ENCODE measurements at regions not wholly inside any gene's neighbourhood (a gene's known extent, or its start where the extent isn't known, plus 50 kb on each side); places are given as distances from the start of the nearest gene placed in this dataset.

DNA sequence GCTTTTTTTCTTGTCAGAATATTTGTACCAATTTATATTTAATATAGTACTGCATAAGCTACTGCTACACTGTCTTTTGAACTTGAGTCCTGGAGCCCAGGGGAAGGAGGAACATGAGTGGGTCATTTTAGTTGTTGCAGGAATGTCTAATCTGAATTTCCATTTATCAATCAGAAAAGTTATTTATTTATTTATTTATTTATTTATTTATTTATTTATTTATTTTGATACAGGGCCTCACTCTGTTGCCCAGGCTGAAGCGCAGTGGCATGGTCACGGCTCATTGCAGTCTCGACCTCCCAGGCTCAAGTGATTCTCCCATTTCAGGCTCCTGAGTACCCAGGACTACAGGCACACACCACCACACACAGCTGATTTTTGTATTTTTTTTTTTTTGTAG, 712.6 kb downstream of the NR2F1-AS1 start:
- H2AFZ ChIP-seq (ENCODE audit: control insufficient read depth, low read depth, low read length), result no peak overlapping the region
- TF ChIP-seq RB1 (IDR thresholded peaks at IDR 0.05; ENCODE audit: borderline replicate concordance) (no peak), SREBF2 (IDR thresholded peaks at IDR 0.05; ENCODE audit: low read length) (no peak), GATAD2B (conservative IDR thresholded peaks at IDR 0.05; ENCODE audit: low read depth) (no peak), SP1 (IDR thresholded peaks at IDR 0.05; ENCODE audit: low read depth, low read length) (no peak), CHD1 (IDR thresholded peaks at IDR 0.05; ENCODE audit: low read depth, low read length) (no peak), FOXK2 (IDR thresholded peaks at IDR 0.05) (no peak), LARP7 (IDR thresholded peaks at IDR 0.05) (no peak), NBN (IDR thresholded peaks at IDR 0.05) (no peak), SRF (IDR thresholded peaks at IDR 0.05; ENCODE audit: low read depth in 2 of 2, low read length in 2 of 2) (no peak), TBL1XR1 (IDR thresholded peaks at IDR 0.05; ENCODE audit: low read depth, low read length) (no peak), ZNF207 (IDR thresholded peaks at IDR 0.05; ENCODE audit: borderline replicate concordance) (no peak), EGR1 (IDR thresholded peaks at IDR 0.05; ENCODE audit: borderline replicate concordance in 1 of 2, low read depth in 2 of 2, low read length in 2 of 2) (no peak), SREBF1 (IDR thresholded peaks at IDR 0.05; ENCODE audit: low read length) (no peak), MEF2B (IDR thresholded peaks at IDR 0.05; ENCODE audit: partially characterized antibody, poor library complexity, severe bottlenecking) (no peak)
- TF ChIP-seq, protein P1, sequence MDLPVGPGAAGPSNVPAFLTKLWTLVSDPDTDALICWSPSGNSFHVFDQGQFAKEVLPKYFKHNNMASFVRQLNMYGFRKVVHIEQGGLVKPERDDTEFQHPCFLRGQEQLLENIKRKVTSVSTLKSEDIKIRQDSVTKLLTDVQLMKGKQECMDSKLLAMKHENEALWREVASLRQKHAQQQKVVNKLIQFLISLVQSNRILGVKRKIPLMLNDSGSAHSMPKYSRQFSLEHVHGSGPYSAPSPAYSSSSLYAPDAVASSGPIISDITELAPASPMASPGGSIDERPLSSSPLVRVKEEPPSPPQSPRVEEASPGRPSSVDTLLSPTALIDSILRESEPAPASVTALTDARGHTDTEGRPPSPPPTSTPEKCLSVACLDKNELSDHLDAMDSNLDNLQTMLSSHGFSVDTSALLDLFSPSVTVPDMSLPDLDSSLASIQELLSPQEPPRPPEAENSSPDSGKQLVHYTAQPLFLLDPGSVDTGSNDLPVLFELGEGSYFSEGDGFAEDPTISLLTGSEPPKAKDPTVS (IDR thresholded peaks at IDR 0.05; ENCODE audit: low read depth, low read length), result no peak
- TF ChIP-seq, protein P2, sequence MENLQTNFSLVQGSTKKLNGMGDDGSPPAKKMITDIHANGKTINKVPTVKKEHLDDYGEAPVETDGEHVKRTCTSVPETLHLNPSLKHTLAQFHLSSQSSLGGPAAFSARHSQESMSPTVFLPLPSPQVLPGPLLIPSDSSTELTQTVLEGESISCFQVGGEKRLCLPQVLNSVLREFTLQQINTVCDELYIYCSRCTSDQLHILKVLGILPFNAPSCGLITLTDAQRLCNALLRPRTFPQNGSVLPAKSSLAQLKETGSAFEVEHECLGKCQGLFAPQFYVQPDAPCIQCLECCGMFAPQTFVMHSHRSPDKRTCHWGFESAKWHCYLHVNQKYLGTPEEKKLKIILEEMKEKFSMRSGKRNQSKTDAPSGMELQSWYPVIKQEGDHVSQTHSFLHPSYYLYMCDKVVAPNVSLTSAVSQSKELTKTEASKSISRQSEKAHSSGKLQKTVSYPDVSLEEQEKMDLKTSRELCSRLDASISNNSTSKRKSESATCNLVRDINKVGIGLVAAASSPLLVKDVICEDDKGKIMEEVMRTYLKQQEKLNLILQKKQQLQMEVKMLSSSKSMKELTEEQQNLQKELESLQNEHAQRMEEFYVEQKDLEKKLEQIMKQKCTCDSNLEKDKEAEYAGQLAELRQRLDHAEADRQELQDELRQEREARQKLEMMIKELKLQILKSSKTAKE (IDR thresholded peaks at IDR 0.05; ENCODE audit: low read depth, poor library complexity, severe bottlenecking), result no peak
- H3K27ac ChIP-seq (ENCODE audit: control insufficient read depth, insufficient read depth), result no peak overlapping the region
- no peaks in the 10 kb centered on the region for H3K36me3 ChIP-seq (ENCODE audit: control insufficient read depth in 2 of 2, insufficient read depth in 2 of 2, low read length in 1 of 2)
- no TSS peak for BruUV-seq (replicated peaks)
- 56% methylated on average over 3 of the region's 3 CpGs for WGBS (ENCODE audit: insufficient coverage, insufficient replicate concordance, low lambda C conversion rate, missing lambda C conversion rate)
- DNase-seq (ENCODE audit: low read depth, low spot score), result no peak
- no peak for FAIRE-seq
- POLR2A ChIA-PET, result no interaction called here
- H3K27me3 ChIP-seq (replicated peaks in 1 of 2; ENCODE audit: control insufficient read depth in 2 of 2, insufficient read depth in 2 of 2, low read length in 1 of 2), result no peaks in the 10 kb centered on the region
- no peak overlapping the region for H3K4me3 ChIP-seq
- H3K4me1 ChIP-seq (ENCODE audit: control insufficient read depth, insufficient read depth, low read length), result no peaks in the 10 kb centered on the region
- RAD21 ChIA-PET (ENCODE audit: unreplicated experiment), result no interaction called here
- no peaks in the 10 kb centered on the region for H4K20me1 ChIP-seq (ENCODE audit: control insufficient read depth, insufficient read depth)
- no peaks in the 10 kb centered on the region for H3K79me2 ChIP-seq (ENCODE audit: control insufficient read depth, insufficient read depth, low read length)
- CTCF ChIA-PET, result no interaction called here
- in situ Hi-C loops (cut with MboI) (no loop called here), intact Hi-C loops (cut with micrococcal nuclease; ENCODE audit: unreplicated experiment) (no loop called here)
- ATAC-seq, result no peak
- no peak overlapping the region for H3K9ac ChIP-seq (ENCODE audit: control insufficient read depth, insufficient read depth, low read length)
- no peak overlapping the region for H3K4me2 ChIP-seq (ENCODE audit: control insufficient read depth, insufficient read depth)
- H3K9me3 ChIP-seq (replicated peaks; ENCODE audit: control insufficient read depth, insufficient read depth, low read length), result no peaks in the 10 kb centered on the region
- SMC1A ChIA-PET (ENCODE audit: uncharacterized antibody, unreplicated experiment), result no interaction called here

All from GM12878 (cell line).